H1 (cell line): ENCODE measurements at regions not wholly inside any gene's neighbourhood (a gene's known extent, or its start where the extent isn't known, plus 50 kb on each side); places are given as distances from the start of the nearest gene placed in this dataset.

Experiments
- CTCF ChIA-PET: fragments of 300-600 bp; sonication (Branson Sonifier 250); formaldehyde crosslinking; loops from one replicate; lab custom pipeline; 2021; ENCODE audit not compliant: partially characterized antibody; lab: Charles Lee
- POLR2A ChIA-PET: fragments of 300-600 bp; sonication (Branson Sonifier 250); formaldehyde crosslinking; loops from one replicate; lab custom pipeline; 2021; ENCODE audit warnings: inconsistent platforms; ENCODE audit not compliant: partially characterized antibody; lab: Charles Lee
- DNase-seq, 2 experiments: peaks; one replicate each; pipeline versions ENCODE4 v3.0.0 to v3.0.0-alpha.2; 2010 to 2022; ENCODE audit warnings: low spot score in 2 of 2, low read depth in 1 of 2, mixed read lengths in 1 of 2
- FAIRE-seq: peaks from 2 replicates; lab custom pipeline; 2011; peaks lifted over from hg19 to GRCh38; lab: Jason Lieb, UNC
- H2AFZ ChIP-seq: 2 replicates; pipeline ENCODE4 v1.8.1; 2012; ENCODE audit warnings: low read length, inconsistent platforms
- H2AK5ac ChIP-seq: 2 replicates; pipeline ENCODE4 v1.6.1; 2013; ENCODE audit warnings: low read depth, low read length
- H2BK120ac ChIP-seq: replicated peaks from 2 replicates; pipeline ENCODE3; 2013; ENCODE audit warnings: low read depth, low read length, inconsistent platforms
- H2BK12ac ChIP-seq: 2 replicates; pipeline ENCODE4 v1.6.1; 2013; ENCODE audit warnings: low read depth, low read length
- H2BK15ac ChIP-seq: 2 replicates; pipeline ENCODE4 v1.6.1; 2013; ENCODE audit warnings: low read length
- H2BK20ac ChIP-seq: 2 replicates; pipeline ENCODE4 v1.6.1; 2013; ENCODE audit warnings: low read length
- H2BK5ac ChIP-seq: 2 replicates; pipeline ENCODE4 v1.6.1; 2013; ENCODE audit warnings: low read depth, low read length
- H3K14ac ChIP-seq: 2 replicates; pipeline ENCODE4 v1.6.1; 2013; ENCODE audit warnings: inconsistent platforms; ENCODE audit not compliant: insufficient read length
- H3K18ac ChIP-seq: 2 replicates; pipeline ENCODE4 v1.6.1; 2013; ENCODE audit warnings: low read length; ENCODE audit errors: extremely low read depth
- H3K23ac ChIP-seq: 2 replicates; pipeline ENCODE4 v1.6.1; 2013; ENCODE audit warnings: inconsistent platforms; ENCODE audit not compliant: insufficient read length
- H3K23me2 ChIP-seq: 2 replicates; pipeline ENCODE4 v1.6.1; 2013; ENCODE audit warnings: low read depth, low read length
- H3K27ac ChIP-seq: 2 replicates; pipeline ENCODE4 v1.6.1; 2011; ENCODE audit warnings: low read depth, low read length, inconsistent platforms
- H3K27me3 ChIP-seq, 4 experiments: replicated peaks in 1 of 4; 1 replicate in 1 of 4; 2 replicates in 3 of 4; pipeline versions ENCODE4 v1.6.1 to v1.8.1; 2011 to 2013; ENCODE audit warnings: low read length in 3 of 4, mild to moderate bottlenecking in 3 of 4, inconsistent platforms in 2 of 4, mixed read lengths in 2 of 4, moderate library complexity in 1 of 4; ENCODE audit not compliant: control insufficient read depth in 3 of 4, insufficient read depth in 3 of 4; ENCODE audit errors: extremely low read depth in 1 of 4
- H3K36me3 ChIP-seq, 4 experiments: 2 replicates each; pipeline versions ENCODE4 v1.6.1 to v1.8.1; 2011 to 2013; ENCODE audit warnings: mild to moderate bottlenecking in 4 of 4, low read length in 3 of 4, moderate library complexity in 2 of 4, control low read depth in 1 of 4, inconsistent platforms in 1 of 4; ENCODE audit not compliant: insufficient read depth in 4 of 4, control insufficient read depth in 2 of 4
- H3K4ac ChIP-seq: replicated peaks from 2 replicates; pipeline ENCODE3; 2013; ENCODE audit warnings: low read length, low read depth, mixed read lengths, inconsistent platforms; ENCODE audit not compliant: insufficient read length
- H3K4me1 ChIP-seq, 4 experiments: replicated peaks in 1 of 4; 1 replicate in 1 of 4; 2 replicates in 3 of 4; pipeline versions ENCODE4 v1.6.1 to v1.8.1; 2011 to 2013; ENCODE audit warnings: low read length in 3 of 4, inconsistent platforms in 2 of 4, mixed read lengths in 1 of 4; ENCODE audit not compliant: insufficient read depth in 4 of 4, control insufficient read depth in 3 of 4
- H3K4me2 ChIP-seq, 2 experiments: 2 replicates each; pipeline versions ENCODE4 v1.6.1 to v1.8.1; 2011 to 2013; ENCODE audit warnings: low read depth in 2 of 2, low read length in 2 of 2, control low read depth in 1 of 2, inconsistent platforms in 1 of 2, mild to moderate bottlenecking in 1 of 2; ENCODE audit not compliant: insufficient read depth in 1 of 2
- H3K4me3 ChIP-seq, 4 experiments: fragments of 200-600, 300-600 bp in 1 of 4; sonication (generic), shearing (Covaris generic), sonication (Bioruptor Twin) in 1 of 4; 2 replicates each; pipeline versions ENCODE4 v1.5.1 to v1.8.1; 2011 to 2016; ENCODE audit warnings: low read length in 4 of 4, low read depth in 3 of 4, control low read depth in 2 of 4, inconsistent platforms in 2 of 4, mild to moderate bottlenecking in 2 of 4, mixed read lengths in 1 of 4, moderate library complexity in 1 of 4; ENCODE audit not compliant: insufficient read depth in 2 of 4; ENCODE audit errors: extremely low read depth in 1 of 4
- H3K56ac ChIP-seq: replicated peaks from 2 replicates; pipeline ENCODE3; 2013; ENCODE audit warnings: low read depth, mild to moderate bottlenecking, mixed read lengths, low read length, inconsistent platforms; ENCODE audit not compliant: insufficient read length
- H3K79me1 ChIP-seq: 2 replicates; pipeline ENCODE4 v1.6.1; 2013; ENCODE audit warnings: low read depth, low read length, control low read depth
- H3K79me2 ChIP-seq, 2 experiments: 2 replicates each; pipeline versions ENCODE4 v1.6.1 to v1.8.1; 2012 to 2013; ENCODE audit warnings: low read length in 2 of 2, mild to moderate bottlenecking in 2 of 2, inconsistent platforms in 1 of 2; ENCODE audit not compliant: insufficient read depth in 2 of 2, control insufficient read depth in 1 of 2
- H3K9ac ChIP-seq, 4 experiments: replicated peaks in 1 of 4; 1 replicate in 1 of 4; 2 replicates in 3 of 4; pipeline versions ENCODE4 v1.6.1 to v1.8.1; 2011 to 2013; ENCODE audit warnings: low read depth in 3 of 4, low read length in 3 of 4, control low read depth in 2 of 4, mild to moderate bottlenecking in 2 of 4, moderate library complexity in 2 of 4, inconsistent platforms in 1 of 4; ENCODE audit errors: extremely low read depth in 1 of 4
- H3K9me3 ChIP-seq, 2 experiments: 2 replicates each; pipeline versions ENCODE4 v1.6.1 to v1.8.1; 2012 to 2013; ENCODE audit warnings: mild to moderate bottlenecking in 2 of 2, moderate library complexity in 2 of 2, control low read depth in 1 of 2, inconsistent platforms in 1 of 2, low read depth in 1 of 2, low read length in 1 of 2, mixed read lengths in 1 of 2; ENCODE audit not compliant: insufficient read depth in 2 of 2
- H4K20me1 ChIP-seq, 2 experiments: replicated peaks in 1 of 2; 2 replicates each; pipeline versions ENCODE3 to v1.8.1; 2011 to 2013; ENCODE audit warnings: inconsistent platforms in 2 of 2, low read length in 2 of 2, mild to moderate bottlenecking in 1 of 2; ENCODE audit not compliant: insufficient read depth in 2 of 2, control insufficient read depth in 1 of 2
- H4K5ac ChIP-seq: 2 replicates; pipeline ENCODE4 v1.6.1; 2013; ENCODE audit warnings: low read length, low read depth, mixed read lengths, inconsistent platforms; ENCODE audit not compliant: insufficient read length
- H4K8ac ChIP-seq: 2 replicates; pipeline ENCODE4 v1.8.0; 2013; ENCODE audit warnings: mild to moderate bottlenecking, moderate library complexity, low read length, inconsistent platforms; ENCODE audit not compliant: insufficient read depth; ENCODE audit errors: extremely low read depth
- H4K91ac ChIP-seq: replicated peaks from 2 replicates; pipeline ENCODE3; 2013; ENCODE audit warnings: low read length, mixed read lengths, inconsistent platforms; ENCODE audit not compliant: insufficient read length
- ASH2L ChIP-seq: fragments of 200-600, 300-600 bp; sonication (generic); IDR thresholded peaks from one replicate; pipeline ENCODE4 v1.7.1; 2017; ENCODE audit warnings: low read length
- JUN ChIP-seq: IDR thresholded peaks from 2 replicates; pipeline ENCODE4 v1.6.1; 2011; ENCODE audit warnings: low read depth, mild to moderate bottlenecking, improper control_type of control experiment, low read length
- JUND ChIP-seq: IDR thresholded peaks from 2 replicates; pipeline ENCODE4 v1.6.1; 2011; ENCODE audit warnings: mild to moderate bottlenecking, improper control_type of control experiment, low read length
- KDM4A ChIP-seq: IDR thresholded peaks from one replicate; pipeline ENCODE4 v1.7.1; 2012; ENCODE audit warnings: low read depth, mild to moderate bottlenecking, moderate library complexity, low read length, inconsistent platforms; ENCODE audit not compliant: severe bottlenecking
- MAFK ChIP-seq: IDR thresholded peaks from 2 replicates; pipeline ENCODE4 v1.6.1; 2012; ENCODE audit warnings: low read depth, mild to moderate bottlenecking, improper control_type of control experiment, low read length
- NANOG ChIP-seq: IDR thresholded peaks from 2 replicates; pipeline ENCODE4 v1.6.1; 2011; ENCODE audit warnings: low read length, low read depth, mild to moderate bottlenecking, inconsistent platforms; ENCODE audit not compliant: insufficient read depth, poor library complexity, severe bottlenecking
- POLR2AphosphoS5 ChIP-seq: IDR thresholded peaks from 2 replicates; pipeline ENCODE4 v1.6.1; 2011; ENCODE audit warnings: low read depth, low read length
- POU5F1 ChIP-seq: IDR thresholded peaks from 2 replicates; pipeline ENCODE4 v1.6.1; 2011; ENCODE audit warnings: low read depth, mild to moderate bottlenecking, low read length, moderate library complexity
- SIX5 ChIP-seq: IDR thresholded peaks from 2 replicates; pipeline ENCODE4 v1.6.1; 2011; ENCODE audit warnings: mild to moderate bottlenecking, low read depth, low read length
- SP1 ChIP-seq: IDR thresholded peaks from 2 replicates; pipeline ENCODE4 v1.6.1; 2011; ENCODE audit warnings: low read depth, low read length
- SP2 ChIP-seq: IDR thresholded peaks from 2 replicates; pipeline ENCODE4 v1.6.1; 2012; ENCODE audit warnings: mild to moderate bottlenecking, low read length, inconsistent platforms
- TAF1 ChIP-seq: IDR thresholded peaks from 2 replicates; pipeline ENCODE4 v1.6.1; 2011; ENCODE audit warnings: mild to moderate bottlenecking, low read depth, low read length
- WGBS, 2 experiments: shearing (Covaris generic) in 1 of 2; methylation state at CpG; one replicate each; pipeline versions ENCODE4 v1.1.6 to v1.1.7; 2013 to 2015; ENCODE audit warnings: low lambda C conversion rate in 2 of 2, mixed read lengths in 2 of 2, inconsistent platforms in 1 of 2, low coverage in 1 of 2, missing lambda C conversion rate in 1 of 2; ENCODE audit not compliant: insufficient replicate concordance in 2 of 2, insufficient coverage in 1 of 2, insufficient read length in 1 of 2; ENCODE audit errors: extremely low coverage in 1 of 2, missing lambda C conversion rate in 1 of 2; 5-methylcytosine and 5-hydroxymethylcytosine counted together

DNA sequence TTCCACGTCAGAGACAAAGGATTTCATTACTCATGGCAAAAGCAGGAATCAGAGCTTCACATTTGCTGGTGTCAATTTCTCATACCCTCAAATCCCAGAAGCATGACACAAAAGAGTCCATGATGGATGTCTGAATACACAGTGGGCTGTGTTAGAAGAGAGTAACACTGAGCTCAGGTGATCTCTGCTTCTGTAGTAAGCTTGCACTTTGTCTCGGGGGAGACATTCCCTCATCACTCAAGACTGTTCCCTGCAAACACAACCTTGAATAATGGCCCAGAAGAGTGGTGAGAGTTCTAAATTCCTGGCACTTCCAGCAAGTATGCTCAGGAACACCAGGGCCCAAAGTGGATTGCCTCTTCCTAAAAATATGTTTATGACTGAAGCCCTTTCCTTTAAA is 1787.2 kb upstream of the SEL1L start:
- Histone ChIP-seq H2BK20ac (no peak overlapping the region), H3K23me2 (no peaks in the 10 kb centered on the region), H2AK5ac (no peak overlapping the region), H2BK120ac (no peak overlapping the region), H3K14ac (no peak overlapping the region), H3K23ac (no peak overlapping the region), H3K27ac (no peak overlapping the region), H3K4ac (no peak overlapping the region), H3K27me3 (no peaks in the 10 kb centered on the region), H3K79me2 (no peaks in the 10 kb centered on the region), H4K5ac (no peak overlapping the region), H3K4me1 (no peaks in the 10 kb centered on the region; a peak in 1 of 7 replicates), H2BK15ac (no peak overlapping the region), H4K20me1 (no peaks in the 10 kb centered on the region), H3K9ac (no peak overlapping the region), H2BK12ac (no peak overlapping the region), H3K4me3 (no peak overlapping the region), H3K4me2 (no peak overlapping the region), H3K9me3 (no peaks in the 10 kb centered on the region), H4K91ac (no peak overlapping the region), H2AFZ (peak overlapping the region; percentile 92; the same call in 1 of the 2 replicates), H3K36me3 (no peaks in the 10 kb centered on the region), H3K79me1 (no peaks in the 10 kb centered on the region), H3K18ac (no peak overlapping the region), H4K8ac (no peak overlapping the region), H3K56ac (no peak overlapping the region), H2BK5ac (no peak overlapping the region)
- WGBS, 2 experiments = 90% methylated on average over 2 of the region's 2 CpGs; no CpG with 5 or more reads in 1 of the 2 experiments
- FAIRE-seq = no peak
- no peak for DNase-seq
- ChIA-PET POLR2A (no interaction called here), CTCF (no interaction called here)
- TF ChIP-seq SP2 (no peak), MAFK (no peak), KDM4A (no peak), TAF1 (no peak), ASH2L (no peak), NANOG (no peak), JUN (no peak), SIX5 (no peak), SP1 (no peak), POU5F1 (no peak), JUND (no peak), POLR2AphosphoS5 (no peak)
